Stimulated activated CD8-positive, alpha-beta memory T cell treated with anti-CD3 and anti-CD28 coated beads, Interleukin-7, amount 100 ng/mL, for 48 hours (primary cell): ENCODE measurements at regions not wholly inside any gene's neighbourhood (a gene's known extent, or its start where the extent isn't known, plus 50 kb on each side); places are given as distances from the start of the nearest gene placed in this dataset.

Experiments used
- DNase-seq, 2 donors: peaks; one replicate each; pipeline ENCODE4 v3.0.0-alpha.2; 2020; ENCODE audit warnings: low read depth in 1 of 2; ENCODE audit errors: extremely low read depth in 1 of 2

- DNase-seq: no peak
These were observed 77.7 kb upstream of the ZBTB40 start for GRCh38 chr1:22374001-22374400.

GRCh38 chr1:22375601-22376000 lies 76.0 kb upstream of the ZBTB40 start:
- no peak for DNase-seq

GRCh38 chr1:22376001-22376400 lies 75.7 kb upstream of the ZBTB40 start:
- no peak for DNase-seq

DNA sequence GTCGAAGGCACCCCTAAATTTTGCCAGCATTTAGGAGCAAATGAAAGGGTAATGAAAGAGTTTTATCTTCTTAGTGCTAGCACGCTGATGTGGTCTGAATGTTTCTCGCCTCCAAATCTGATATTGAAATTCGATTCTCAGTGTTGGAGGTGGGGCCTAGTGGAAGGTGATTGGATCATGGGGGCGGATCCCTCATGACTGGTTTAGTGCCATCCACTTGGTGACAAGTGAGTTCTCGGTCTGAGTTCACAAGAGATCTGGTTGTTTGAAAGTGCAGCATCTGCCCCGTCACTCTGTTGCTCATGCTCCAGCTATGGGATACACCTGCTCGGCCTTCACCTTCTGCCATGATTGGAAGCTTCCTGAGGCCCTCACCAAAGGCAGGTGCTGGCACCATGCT lies 75.1 kb upstream of the ZBTB40 start:
- no peak for DNase-seq

- no peak for DNase-seq
These were observed 74.7 kb upstream of the ZBTB40 start for GRCh38 chr1:22376976-22377375.

DNA sequence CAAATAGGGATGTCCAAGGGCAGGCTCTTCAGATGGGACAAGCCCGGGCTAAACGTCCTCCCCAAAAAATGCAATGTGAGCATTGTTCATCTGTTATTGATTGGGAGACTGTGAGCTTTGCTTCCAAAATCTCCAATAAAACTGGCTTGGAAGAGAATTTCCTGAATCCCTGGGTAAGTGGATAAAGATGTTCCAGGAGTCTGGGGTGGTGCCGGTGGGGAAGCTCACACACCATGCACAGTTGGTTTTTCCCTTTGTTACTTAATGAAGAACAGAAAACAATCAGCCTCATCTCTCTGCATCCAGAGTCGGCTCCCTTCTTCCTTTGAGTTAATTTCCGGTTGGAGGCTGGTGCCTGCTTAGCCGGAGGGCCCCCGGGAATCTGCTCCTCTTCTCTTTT lies 72.1 kb upstream of the ZBTB40 start:
- no peak for DNase-seq

- no peak for DNase-seq
These were observed 71.4 kb upstream of the ZBTB40 start for GRCh38 chr1:22380024-22380785.

GRCh38 chr1:22383526-22384294 lies 67.9 kb upstream of the ZBTB40 start:
- DNase-seq: no peak

- DNase-seq: no peak
These were observed 66.1 kb upstream of the ZBTB40 start for GRCh38 chr1:22385537-22385936.

DNA sequence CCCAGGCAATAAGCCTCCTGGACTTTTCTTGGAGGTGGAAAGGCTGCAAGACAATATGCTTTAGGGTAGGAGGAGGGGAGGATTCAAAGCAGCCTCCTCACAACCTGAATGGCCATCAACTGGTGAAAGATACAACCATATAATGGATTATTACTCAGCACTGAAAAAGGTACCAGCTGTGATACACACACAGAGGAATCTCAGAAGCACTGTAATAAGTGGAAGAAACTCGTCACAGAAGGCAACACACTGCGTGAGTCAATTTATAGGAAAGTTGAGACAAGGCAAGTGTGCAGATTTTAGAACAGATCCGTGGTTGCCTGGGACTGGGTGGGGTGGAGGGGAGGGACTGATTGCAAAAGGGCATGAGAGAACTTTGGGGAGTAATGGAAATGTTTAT lies 64.9 kb upstream of the ZBTB40 start:
- no peak for DNase-seq

- no peak for DNase-seq
These were observed 63.6 kb upstream of the ZBTB40 start for GRCh38 chr1:22387919-22388580.

GRCh38 chr1:22388671-22389450 lies 62.8 kb upstream of the ZBTB40 start:
- DNase-seq: no peak

DNA sequence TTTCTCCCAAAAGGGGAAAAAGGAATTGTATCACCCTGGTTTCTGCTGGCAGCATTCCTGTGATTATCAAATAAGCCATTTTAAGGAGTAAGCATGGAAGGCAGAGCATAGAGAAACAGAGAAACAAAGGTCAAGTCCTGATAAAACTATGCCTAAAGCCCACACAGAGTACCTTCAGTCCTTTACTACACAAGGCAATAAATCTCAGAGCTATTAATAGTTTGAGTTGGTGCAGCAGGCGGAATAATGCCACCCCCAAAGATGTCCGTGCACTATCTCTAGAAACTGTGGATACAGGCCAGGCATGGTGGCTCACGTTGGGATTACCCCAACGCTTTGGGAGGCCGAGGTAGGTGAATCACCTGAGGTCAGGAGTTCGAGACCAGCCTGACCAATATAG lies 58.1 kb upstream of the ZBTB40 start:
- DNase-seq: no peak

DNA sequence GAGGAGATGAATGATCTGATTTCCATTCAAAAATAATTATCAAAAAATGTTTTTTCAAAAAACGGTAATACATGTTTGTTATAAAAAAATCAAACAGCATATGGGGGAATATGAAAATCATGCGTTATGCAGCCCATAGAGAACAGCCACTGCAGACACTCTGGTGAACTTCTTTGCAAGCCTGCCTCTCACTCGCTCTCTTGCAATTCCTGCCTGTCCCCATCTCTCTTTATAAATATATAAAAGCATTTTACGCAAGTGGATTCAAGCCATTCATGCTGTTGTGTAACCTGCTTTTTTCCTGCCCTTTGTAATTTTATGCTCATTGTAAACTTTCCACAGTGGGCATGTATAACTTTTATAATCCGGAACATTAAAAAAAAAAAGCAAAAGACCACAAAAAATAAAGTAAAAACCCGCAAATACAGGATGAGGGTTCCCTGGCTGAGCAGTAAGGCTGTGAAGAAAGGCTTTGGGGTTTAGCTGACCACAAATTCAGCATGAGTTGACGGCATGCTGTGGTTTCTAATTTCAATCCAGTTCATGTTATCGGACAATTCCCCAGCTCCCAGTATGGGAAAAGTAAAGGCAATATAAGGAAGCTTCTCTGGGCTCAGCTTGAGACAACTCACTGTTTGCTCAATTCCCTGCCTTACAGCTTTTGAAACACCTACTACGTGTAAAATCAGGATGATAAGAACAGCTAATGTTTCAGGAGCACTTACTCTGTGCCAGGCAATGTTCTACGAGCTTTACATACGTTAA lies 52.8 kb upstream of the ZBTB40 start:
- DNase-seq: no peak

DNA sequence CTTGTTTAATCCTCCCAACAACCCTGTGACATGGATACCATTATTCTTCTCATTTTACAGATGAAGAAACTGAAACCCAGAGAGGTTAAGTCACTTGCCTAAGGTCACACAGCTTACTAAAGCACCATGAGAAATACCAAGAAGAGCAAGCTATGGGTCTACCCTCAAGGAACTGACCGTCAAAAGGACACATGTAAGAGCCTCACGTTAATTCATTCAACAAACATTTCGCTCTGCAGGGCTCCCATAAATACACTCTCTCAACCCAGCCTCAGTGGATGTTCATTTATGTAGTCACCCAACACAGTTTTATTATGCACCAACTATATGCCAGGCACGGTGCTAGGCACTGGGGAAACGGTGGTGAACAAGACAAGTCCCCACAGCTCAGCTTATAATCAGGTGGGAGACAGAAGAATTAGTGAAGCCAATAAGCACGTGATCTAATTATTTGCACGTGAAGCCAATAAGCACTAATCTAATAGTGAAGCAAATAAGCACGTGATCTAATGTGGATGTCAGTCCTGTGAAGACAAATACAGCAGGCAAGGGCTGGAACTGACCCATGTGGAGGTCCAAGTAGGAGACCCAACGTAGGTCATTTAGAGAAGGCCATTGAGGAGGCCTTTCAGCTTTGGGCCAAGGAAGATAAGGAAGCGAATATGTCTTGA lies 52.1 kb upstream of the ZBTB40 start:
- no peak for DNase-seq
